PFSK-1 (cell line): ENCODE measurements at regions not wholly inside any gene's neighbourhood (a gene's known extent, or its start where the extent isn't known, plus 50 kb on each side); places are given as distances from the start of the nearest gene placed in this dataset.

ENCODE experiments used
- FOXP2 ChIP-seq: optimal IDR thresholded peaks from 2 replicates; pipeline ENCODE3; 2011; ENCODE audit warnings: borderline replicate concordance, control low read depth, inconsistent platforms; ENCODE audit not compliant: insufficient read depth; ENCODE audit errors: extremely low read length, extremely low read depth
- POLR2AphosphoS5 ChIP-seq: IDR thresholded peaks from 2 replicates; pipeline ENCODE4 v1.6.1; 2012; ENCODE audit warnings: low read depth, mild to moderate bottlenecking, control low read depth, low read length, moderate library complexity
- REST ChIP-seq, 2 experiments: IDR thresholded peaks; 2 replicates each; pipeline versions ENCODE4 v1.6.1 to v1.8.0; 2011 to 2012; ENCODE audit warnings: low read depth in 2 of 2, low read length in 2 of 2, control low read depth in 1 of 2, inconsistent platforms in 1 of 2, mild to moderate bottlenecking in 1 of 2, moderate library complexity in 1 of 2; ENCODE audit not compliant: insufficient read depth in 1 of 2
- SIN3A ChIP-seq: IDR thresholded peaks from 2 replicates; pipeline ENCODE4 v1.6.1; 2012; ENCODE audit warnings: mild to moderate bottlenecking, low read length, moderate library complexity, borderline replicate concordance; ENCODE audit not compliant: insufficient read depth
- TAF1 ChIP-seq: IDR thresholded peaks from 2 replicates; pipeline ENCODE4 v1.6.1; 2012; ENCODE audit warnings: low read length, control low read depth, borderline replicate concordance; ENCODE audit not compliant: insufficient read depth

DNA sequence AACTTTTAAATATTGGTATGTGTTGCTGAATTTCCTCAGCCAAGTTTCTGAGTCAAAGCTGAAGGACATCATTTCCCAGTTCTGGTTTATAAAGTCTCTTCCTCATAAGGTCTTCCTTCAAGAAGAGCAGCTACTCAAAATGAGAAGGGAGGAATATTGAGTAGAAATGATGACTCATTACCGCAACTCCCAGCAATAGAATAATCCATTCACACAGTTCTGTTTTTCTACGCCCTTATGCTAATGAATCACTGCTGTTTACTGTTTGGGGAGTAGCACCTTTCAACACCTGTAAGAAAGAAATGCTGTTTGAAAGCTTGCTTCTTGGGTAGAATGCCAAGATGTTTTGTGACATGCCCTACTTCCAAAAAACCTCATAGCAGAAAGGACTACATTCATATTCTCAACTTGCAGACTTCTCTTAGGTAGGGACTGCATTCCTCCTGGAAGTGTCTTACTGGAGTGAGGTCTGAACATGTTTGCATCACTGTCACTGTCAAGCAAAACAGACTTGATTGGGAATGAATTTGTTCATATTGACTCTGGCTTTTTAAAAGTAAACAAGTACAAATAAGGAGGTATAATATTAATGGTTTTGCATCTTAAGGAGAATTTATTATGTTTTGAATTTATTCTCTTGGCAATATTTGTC, 147.2 kb upstream of the BANK1 start:
- no peak for TF ChIP-seq POLR2AphosphoS5
- no peak for TF ChIP-seq FOXP2
- TF ChIP-seq REST (IDR thresholded peaks at IDR 0.05; ENCODE audit: insufficient read depth in 1 of 2, low read depth in 2 of 2, low read length in 2 of 2) = no peak
- no peak for TF ChIP-seq SIN3A
- no peak for TF ChIP-seq TAF1

DNA sequence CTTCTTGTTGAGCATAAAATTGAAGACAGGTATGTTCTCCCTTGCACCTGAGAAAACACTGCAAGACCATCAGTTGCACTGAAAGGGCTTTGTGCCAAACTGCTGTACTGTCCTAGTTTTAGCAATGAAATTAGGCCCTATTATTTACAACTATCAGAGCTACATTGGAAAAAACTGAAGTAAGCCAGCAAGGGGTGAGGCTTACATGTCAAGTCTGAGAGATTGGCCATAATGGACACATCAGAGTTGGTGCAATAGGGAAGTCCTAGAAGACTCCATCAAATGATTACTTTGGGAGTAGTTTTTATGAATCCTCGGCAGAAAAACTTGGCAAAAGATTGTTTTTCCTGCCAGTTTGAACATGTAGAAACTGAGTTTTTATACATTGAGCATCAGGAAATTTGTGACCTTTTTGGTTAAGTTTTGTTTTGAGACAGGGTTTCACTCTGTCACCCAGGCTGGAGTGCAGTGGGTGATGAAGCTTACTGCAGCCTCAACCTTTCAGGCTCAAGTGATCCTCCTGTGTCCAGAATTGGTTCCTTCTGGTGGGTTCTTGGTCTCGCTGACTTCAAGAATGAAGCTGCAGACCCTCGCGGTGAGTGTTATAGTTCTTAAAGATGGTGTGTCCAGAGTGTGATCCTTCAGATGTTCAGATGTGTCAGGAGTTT, 160.1 kb upstream of the BANK1 start:
- TF ChIP-seq REST (IDR thresholded peaks at IDR 0.05; ENCODE audit: insufficient read depth in 1 of 2, low read depth in 2 of 2, low read length in 2 of 2) (no peak), SIN3A (no peak), TAF1 (no peak), FOXP2 (no peak), POLR2AphosphoS5 (no peak)

DNA sequence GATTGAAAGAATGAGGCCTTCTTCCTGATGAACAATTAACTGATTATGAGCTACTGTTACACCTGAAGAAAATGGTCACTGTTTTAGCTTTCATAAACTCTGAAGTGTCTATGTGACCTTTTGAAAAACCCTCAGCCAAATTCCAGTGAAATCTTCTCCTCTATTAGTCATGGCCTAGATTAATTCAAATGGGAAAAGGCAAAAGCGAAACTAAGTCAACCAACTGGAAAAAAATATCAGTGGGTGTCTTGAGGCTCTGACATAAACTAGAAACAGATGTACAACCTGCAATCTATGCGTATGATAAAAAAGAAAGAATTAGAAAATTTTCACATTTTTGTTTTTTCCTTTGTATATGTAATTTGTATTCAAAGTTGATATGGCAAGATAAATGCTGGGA, 169.4 kb upstream of the BANK1 start:
- no peak for TF ChIP-seq FOXP2
- TF ChIP-seq REST (IDR thresholded peaks at IDR 0.05; ENCODE audit: insufficient read depth in 1 of 2, low read depth in 2 of 2, low read length in 2 of 2) = no peak
- TF ChIP-seq SIN3A = no peak
- TF ChIP-seq TAF1 = no peak

DNA sequence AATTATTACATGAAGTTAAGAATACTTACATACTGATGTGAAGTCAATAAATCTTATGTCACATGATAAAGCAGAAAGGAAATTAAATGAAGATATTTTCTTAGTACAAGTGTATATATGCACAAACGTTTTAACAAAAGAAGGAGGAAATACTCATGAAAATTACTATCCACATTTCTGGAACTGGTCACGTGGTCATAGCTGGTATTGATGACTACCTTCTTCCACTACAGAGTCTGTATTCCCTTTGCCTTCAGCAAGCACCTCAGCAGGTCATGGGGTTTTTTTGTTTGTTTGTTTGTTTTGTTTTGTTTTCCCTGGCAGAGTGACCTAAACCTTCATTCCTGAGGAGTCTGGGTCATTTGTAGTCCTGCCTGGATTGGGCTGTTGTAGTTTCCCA, 174.9 kb upstream of the BANK1 start:
- no peak for TF ChIP-seq REST (IDR thresholded peaks at IDR 0.05; ENCODE audit: insufficient read depth in 1 of 2, low read depth in 2 of 2, low read length in 2 of 2)

- TF ChIP-seq POLR2AphosphoS5 (no peak), FOXP2 (no peak), TAF1 (no peak), SIN3A (no peak), REST (IDR thresholded peaks at IDR 0.05; ENCODE audit: insufficient read depth in 1 of 2, low read depth in 2 of 2, low read length in 2 of 2) (no peak)
Measured at GRCh38 chr4:101604976-101605375, 185.6 kb upstream of the BANK1 start.
